IMR-90 (cell line): ENCODE measurements at regions not wholly inside any gene's neighbourhood (a gene's known extent, or its start where the extent isn't known, plus 50 kb on each side); places are given as distances from the start of the nearest gene placed in this dataset.

ENCODE experiments used
- ATAC-seq: fragments of 200-7000 bp; cut with Tn5 transposase; 2 replicates; pipeline ENCODE4 v1.9.1; 2020; ENCODE audit warnings: low read depth, mild to moderate bottlenecking, moderate library complexity
- BruUV-seq: library from RNA; stranded (reverse); fragments of 400-500 nt; replicated peaks from 2 replicates; lab custom pipeline; 2021; lab: Mats Ljungman, UMichigan
- CTCF ChIA-PET: fragments of 300-600 bp; formaldehyde crosslinking; extraction: SDS; loops from one replicate; lab custom pipeline; 2021; ENCODE audit warnings: antibody characterized with exemption; lab: Yijun Ruan, JAX
- POLR2A ChIA-PET: fragments of 300-600 bp; sonication (Branson Sonifier 250); formaldehyde crosslinking; loops from one replicate; lab custom pipeline; 2022; ENCODE audit warnings: antibody characterized with exemption; ENCODE audit not compliant: unreplicated experiment; lab: Charles Lee
- DNase-seq: peaks from one replicate; pipeline ENCODE4 v3.0.0; 2013
- H2AFZ ChIP-seq: replicated peaks from 2 replicates; pipeline ENCODE3; 2013; ENCODE audit warnings: low read length, mild to moderate bottlenecking; ENCODE audit not compliant: poor library complexity
- H2AK5ac ChIP-seq: 2 replicates; pipeline ENCODE4 v1.6.1; 2013; ENCODE audit warnings: low read depth, low read length, inconsistent platforms
- H2AK9ac ChIP-seq: replicated peaks from 2 replicates; pipeline ENCODE3; 2013; ENCODE audit warnings: mild to moderate bottlenecking, low read depth, low read length, moderate library complexity; ENCODE audit not compliant: poor library complexity
- H2BK120ac ChIP-seq: 2 replicates; pipeline ENCODE4 v1.6.1; 2013; ENCODE audit warnings: low read depth, low read length, inconsistent platforms
- H2BK15ac ChIP-seq: 3 replicates; pipeline ENCODE4 v1.6.1; 2013; ENCODE audit warnings: low read depth, low read length, inconsistent platforms
- H2BK20ac ChIP-seq: 2 replicates; pipeline ENCODE4 v1.6.1; 2013; ENCODE audit warnings: low read depth, mild to moderate bottlenecking, inconsistent platforms, low read length, moderate library complexity
- H2BK5ac ChIP-seq: 2 replicates; pipeline ENCODE4 v1.6.1; 2013; ENCODE audit warnings: mild to moderate bottlenecking, low read depth, low read length, inconsistent platforms; ENCODE audit not compliant: poor library complexity, severe bottlenecking
- H3K14ac ChIP-seq: replicated peaks from 2 replicates; pipeline ENCODE4 v1.6.1; 2013; ENCODE audit warnings: low read depth, low read length, inconsistent platforms
- H3K18ac ChIP-seq: 2 replicates; pipeline ENCODE4 v1.6.1; 2013; ENCODE audit warnings: low read depth, low read length, control low read depth
- H3K23ac ChIP-seq: 2 replicates; pipeline ENCODE4 v1.6.1; 2013; ENCODE audit warnings: low read depth, low read length, inconsistent platforms
- H3K27ac ChIP-seq: 2 replicates; pipeline ENCODE4 v1.5.1; 2013; ENCODE audit warnings: mild to moderate bottlenecking, control low read depth, low read length; ENCODE audit not compliant: insufficient read depth
- H3K27me3 ChIP-seq: 2 replicates; pipeline ENCODE4 v1.6.1; 2013; ENCODE audit warnings: low read length; ENCODE audit not compliant: control insufficient read depth, insufficient read depth
- H3K36me3 ChIP-seq: 2 replicates; pipeline ENCODE4 v1.6.1; 2013; ENCODE audit warnings: low read length, mixed read lengths; ENCODE audit not compliant: control insufficient read depth, insufficient read depth
- H3K4ac ChIP-seq: 2 replicates; pipeline ENCODE4 v1.6.1; 2013; ENCODE audit warnings: low read depth, low read length, inconsistent platforms
- H3K4me1 ChIP-seq: 2 replicates; pipeline ENCODE4 v1.6.1; 2013; ENCODE audit warnings: low read length, mixed read lengths; ENCODE audit not compliant: control insufficient read depth, insufficient read depth
- H3K4me2 ChIP-seq: 2 replicates; pipeline ENCODE4 v1.6.1; 2013; ENCODE audit warnings: low read depth, mild to moderate bottlenecking, control low read depth, low read length, moderate library complexity
- H3K4me3 ChIP-seq: 2 replicates; pipeline ENCODE4 v1.5.1; 2013; ENCODE audit warnings: low read depth, mild to moderate bottlenecking, control low read depth, low read length, moderate library complexity; ENCODE audit not compliant: insufficient read depth
- H3K56ac ChIP-seq: 2 replicates; pipeline ENCODE4 v1.6.1; 2013; ENCODE audit warnings: low read length, inconsistent platforms; ENCODE audit not compliant: insufficient read depth; ENCODE audit errors: extremely low read depth
- H3K79me1 ChIP-seq, 2 experiments: 2 replicates each; pipeline ENCODE4 v1.6.1; 2013; ENCODE audit warnings: low read length in 2 of 2, inconsistent platforms in 1 of 2, low read depth in 1 of 2
- H3K9ac ChIP-seq: 2 replicates; pipeline ENCODE4 v1.6.1; 2013; ENCODE audit warnings: low read depth, low read length, control low read depth
- H3K9me1 ChIP-seq: 2 replicates; pipeline ENCODE4 v1.6.1; 2013; ENCODE audit warnings: low read length, inconsistent platforms; ENCODE audit not compliant: insufficient read depth
- H3K9me3 ChIP-seq: 2 replicates; pipeline ENCODE4 v1.6.1; 2013; ENCODE audit warnings: low read length; ENCODE audit not compliant: control insufficient read depth, insufficient read depth
- H4K20me1 ChIP-seq: 2 replicates; pipeline ENCODE4 v1.6.1; 2013; ENCODE audit warnings: low read length, inconsistent platforms; ENCODE audit not compliant: insufficient read depth
- H4K5ac ChIP-seq: 2 replicates; pipeline ENCODE4 v1.6.1; 2013; ENCODE audit warnings: mild to moderate bottlenecking, low read depth, low read length, control low read depth
- H4K8ac ChIP-seq, 2 experiments: 2 replicates each; pipeline ENCODE4 v1.6.1; 2013; ENCODE audit warnings: low read depth in 2 of 2, low read length in 2 of 2, control low read depth in 1 of 2, inconsistent platforms in 1 of 2
- H4K91ac ChIP-seq: 2 replicates; pipeline ENCODE4 v1.6.1; 2013; ENCODE audit warnings: low read depth, low read length, inconsistent platforms; ENCODE audit not compliant: insufficient read depth
- BHLHE40 ChIP-seq: fragments of 150-350 bp; IDR thresholded peaks from 2 replicates; pipeline ENCODE4 v1.6.1; 2016; ENCODE audit warnings: mild to moderate bottlenecking, low read depth, low read length
- CHD1 ChIP-seq: IDR thresholded peaks from 2 replicates; pipeline ENCODE4 v1.6.1; 2012; ENCODE audit warnings: low read depth, low read length, improper control_type of control experiment
- FOS ChIP-seq: fragments of 150-350 bp; IDR thresholded peaks from 2 replicates; pipeline ENCODE4 v1.6.1; 2016; ENCODE audit warnings: low read depth, low read length
- MAZ ChIP-seq: IDR thresholded peaks from 2 replicates; pipeline ENCODE4 v1.6.1; 2012; ENCODE audit warnings: low read depth, mild to moderate bottlenecking, low read length, improper control_type of control experiment, moderate library complexity, borderline replicate concordance
- MXI1 ChIP-seq: IDR thresholded peaks from 2 replicates; pipeline ENCODE4 v1.6.1; 2012; ENCODE audit warnings: low read depth, mild to moderate bottlenecking, low read length, moderate library complexity, borderline replicate concordance
- NFE2L2 ChIP-seq: fragments of 150-350 bp; IDR thresholded peaks from 2 replicates; pipeline ENCODE4 v1.6.1; 2016; ENCODE audit warnings: low read depth, mild to moderate bottlenecking, low read length
- RAD21 ChIP-seq: IDR thresholded peaks from 2 replicates; pipeline ENCODE4 v1.6.1; 2012; ENCODE audit warnings: low read length, improper control_type of control experiment
- RCOR1 ChIP-seq: IDR thresholded peaks from 2 replicates; pipeline ENCODE4 v1.6.1; 2012; ENCODE audit warnings: mild to moderate bottlenecking, low read length, improper control_type of control experiment; ENCODE audit not compliant: insufficient replicate concordance
- RFX5 ChIP-seq: IDR thresholded peaks from 2 replicates; pipeline ENCODE4 v1.8.0; 2012; ENCODE audit warnings: low read depth, mild to moderate bottlenecking, low read length, moderate library complexity
- SMC3 ChIP-seq: fragments of 150-350 bp; IDR thresholded peaks from 2 replicates; pipeline ENCODE4 v1.6.1; 2016; ENCODE audit warnings: low read depth, mild to moderate bottlenecking, antibody characterized with exemption, low read length, moderate library complexity
- WGBS, 2 experiments: methylation state at CpG; one replicate each; pipeline versions ENCODE4 v1.1.5 to v1.1.7; 2013; ENCODE audit warnings: missing lambda C conversion rate in 2 of 2; ENCODE audit not compliant: insufficient read length in 1 of 2; ENCODE audit errors: extremely low coverage in 2 of 2; 5-methylcytosine and 5-hydroxymethylcytosine counted together
- dilution Hi-C: fragments of 300-500 bp; cut with HindIII; formaldehyde crosslinking; loops from one replicate; pipeline ENCODE4 v1.14.3; 2018; ENCODE audit warnings: low sequenced_read_pairs; ENCODE audit not compliant: unreplicated experiment
- in situ Hi-C: fragments of 300-500 bp; cut with MboI; formaldehyde crosslinking; loops from 3 replicates; pipeline ENCODE4 v1.14.3; 2019; ENCODE audit warnings: low sequenced_read_pairs, inconsistent platforms, mixed read lengths
- intact Hi-C: fragments of 100-400 bp; cut with micrococcal nuclease; formaldehyde crosslinking; loops from 2 replicates; pipeline ENCODE4 v1.10.0; 2022
- TF ChIP-seq, protein P1 (sequence below): fragments of 150-350 bp; IDR thresholded peaks from 2 replicates; pipeline ENCODE4 v1.6.1; 2017; ENCODE audit warnings: mild to moderate bottlenecking, antibody characterized with exemption, low read length, low read depth

- ChIA-PET CTCF (no interaction called here), POLR2A (no interaction called here)
- H3K27ac ChIP-seq, result no peak overlapping the region
- no peak overlapping the region for H4K91ac ChIP-seq
- H4K20me1 ChIP-seq, result no peaks in the 10 kb centered on the region
- H2AK9ac ChIP-seq, result no peak overlapping the region
- H3K79me1 ChIP-seq, result no peaks in the 10 kb centered on the region
- H3K9me3 ChIP-seq, result no peaks in the 10 kb centered on the region
- H2BK15ac ChIP-seq, result no peak overlapping the region
- dilution Hi-C loops (no loop called here), intact Hi-C loops (no loop called here), in situ Hi-C loops (loop anchor here (25.0 kb wide), 2 partner anchors 694 to 1744 kb away; no protein-coding TSS in a partner anchor)
- no peak for DNase-seq
- TF ChIP-seq, protein P1, sequence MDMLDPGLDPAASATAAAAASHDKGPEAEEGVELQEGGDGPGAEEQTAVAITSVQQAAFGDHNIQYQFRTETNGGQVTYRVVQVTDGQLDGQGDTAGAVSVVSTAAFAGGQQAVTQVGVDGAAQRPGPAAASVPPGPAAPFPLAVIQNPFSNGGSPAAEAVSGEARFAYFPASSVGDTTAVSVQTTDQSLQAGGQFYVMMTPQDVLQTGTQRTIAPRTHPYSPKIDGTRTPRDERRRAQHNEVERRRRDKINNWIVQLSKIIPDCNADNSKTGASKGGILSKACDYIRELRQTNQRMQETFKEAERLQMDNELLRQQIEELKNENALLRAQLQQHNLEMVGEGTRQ, result no peak
- TF ChIP-seq RAD21 (no peak), RFX5 (no peak), CHD1 (no peak), RCOR1 (no peak), MXI1 (no peak), NFE2L2 (no peak), BHLHE40 (no peak), FOS (no peak), SMC3 (no peak), MAZ (no peak)
- no TSS peak for BruUV-seq
- no peak overlapping the region for H3K4ac ChIP-seq
- no CpG with 5 or more reads among the region's 4 CpGs for WGBS, 2 experiments
- ATAC-seq, result no peak
- no peak overlapping the region for H2AFZ ChIP-seq
- no peak overlapping the region for H4K8ac ChIP-seq
- no peak overlapping the region for H3K23ac ChIP-seq
- no peaks in the 10 kb centered on the region for H3K27me3 ChIP-seq
- no peak overlapping the region for H3K9ac ChIP-seq
- H2BK5ac ChIP-seq, result no peak overlapping the region
- H2BK120ac ChIP-seq, result no peak overlapping the region
- no peak overlapping the region for H4K5ac ChIP-seq
- H3K14ac ChIP-seq, result no peak overlapping the region
- H3K4me2 ChIP-seq, result no peak overlapping the region
- no peak overlapping the region for H3K56ac ChIP-seq
- no peaks in the 10 kb centered on the region for H3K9me1 ChIP-seq
- H2AK5ac ChIP-seq, result no peak overlapping the region
- H3K4me1 ChIP-seq, result no peaks in the 10 kb centered on the region
- H3K18ac ChIP-seq, result no peak overlapping the region
- no peak overlapping the region for H2BK20ac ChIP-seq
- no peaks in the 10 kb centered on the region for H3K36me3 ChIP-seq
- H3K4me3 ChIP-seq, result no peak overlapping the region
These were observed 365.5 kb upstream of the SYT4 start for GRCh38 chr18:43642727-43643330.
